GM13977 (cell line): ENCODE measurements at regions not wholly inside any gene's neighbourhood (a gene's known extent, or its start where the extent isn't known, plus 50 kb on each side); places are given as distances from the start of the nearest gene placed in this dataset.

Experiments
- DNase-seq: peaks from one replicate; pipeline ENCODE4 v3.0.0; 2012; ENCODE audit warnings: low spot score
- CTCF ChIP-seq: IDR thresholded peaks from 2 replicates; pipeline ENCODE4 v1.5.1; 2012; ENCODE audit warnings: mild to moderate bottlenecking, control low read depth; ENCODE audit not compliant: insufficient read depth; ENCODE audit errors: extremely low read depth, missing control alignments
- in situ Hi-C: fragments of 300-500 bp; cut with MboI; formaldehyde crosslinking; loops from one replicate; pipeline ENCODE4 v1.12.0; 2022; ENCODE audit warnings: low sequenced_read_pairs, low pct_unique_long_range_greater_than_20kb, mixed read lengths, inconsistent platforms; ENCODE audit not compliant: unreplicated experiment

GRCh38 chr2:2482851-2483250 is 151.8 kb upstream of the MYT1L start:
- in situ Hi-C loops: no loop called here
- no peak for DNase-seq
- no peak for TF ChIP-seq CTCF

GRCh38 chr2:2472881-2473280 is 141.8 kb upstream of the MYT1L start:
- no peak for TF ChIP-seq CTCF
- in situ Hi-C loops: no loop called here

GRCh38 chr2:2472044-2472443 is 141.0 kb upstream of the MYT1L start:
- in situ Hi-C loops: no loop called here
- no peak for TF ChIP-seq CTCF
- DNase-seq: no peak

More at GRCh38 chr2:2472881-2473280, 141.8 kb upstream of the MYT1L start:
- DNase-seq: no peak

- in situ Hi-C loops: no loop called here
- no peak for DNase-seq
- TF ChIP-seq CTCF: no peak
These were observed 135.5 kb upstream of the MYT1L start for GRCh38 chr2:2466534-2466933.

GRCh38 chr2:2464643-2465042 is 133.6 kb upstream of the MYT1L start:
- DNase-seq: no peak
- no peak for TF ChIP-seq CTCF

GRCh38 chr2:2464094-2464493 is 133.0 kb upstream of the MYT1L start:
- no peak for DNase-seq
- TF ChIP-seq CTCF: no peak
- in situ Hi-C loops: no loop called here

More at GRCh38 chr2:2464643-2465042, 133.6 kb upstream of the MYT1L start:
- in situ Hi-C loops: no loop called here

GRCh38 chr2:2456721-2457120 is 125.6 kb upstream of the MYT1L start:
- in situ Hi-C loops: no loop called here
- no peak for DNase-seq
- no peak for TF ChIP-seq CTCF
